ENCODE measurements at regions not wholly inside any gene's neighbourhood (a gene's known extent, or its start where the extent isn't known, plus 50 kb on each side); places are given as distances from the start of the nearest gene placed in this dataset.
"Not testable (repeated sequence)": the region's sequence is repeated elsewhere in the genome, so short reads cannot be mapped to it uniquely, and the experiment has no call there.

DNA sequence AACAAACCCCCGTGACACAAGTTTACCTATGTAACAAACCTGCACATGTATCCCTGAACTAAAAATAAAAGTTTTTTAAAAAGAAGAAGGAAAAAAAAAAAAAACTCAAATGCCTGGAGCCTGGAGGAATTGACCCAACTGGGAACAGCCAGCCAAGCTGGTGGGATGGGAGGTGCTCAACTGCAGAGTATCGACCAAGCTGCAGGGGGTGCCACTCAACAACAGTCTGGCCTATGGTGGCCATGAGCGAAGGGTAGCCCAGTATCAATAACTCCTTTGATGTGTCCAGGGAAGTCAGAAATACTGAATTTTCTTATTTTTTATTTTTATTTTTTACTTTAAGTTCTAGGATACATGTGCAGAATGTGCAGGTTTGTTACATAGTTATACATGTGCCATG lies 310.3 kb upstream of the DLGAP1 start:
- no peak for DNase-seq (ENCODE audit: low spot score)

DNA sequence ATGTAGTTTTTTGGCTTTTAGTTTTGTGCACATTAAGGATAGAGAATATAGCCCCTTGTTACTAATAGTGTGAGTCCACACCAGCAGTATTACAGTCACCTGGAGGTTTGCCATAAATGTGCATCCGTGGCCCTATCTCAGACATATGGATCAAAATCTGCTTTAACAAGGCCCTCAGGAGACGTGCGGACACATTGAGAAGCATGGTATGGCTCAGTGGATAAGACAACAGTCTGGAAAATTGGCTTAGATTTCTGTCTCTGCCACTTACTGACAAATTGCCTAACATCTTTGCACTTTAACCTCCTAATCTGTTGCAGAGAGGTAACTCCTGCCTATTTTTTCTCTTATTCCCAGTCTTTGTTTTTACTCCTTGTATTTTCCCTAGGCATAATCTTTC lies 307.2 kb upstream of the DLGAP1 start:
- DNase-seq (ENCODE audit: low spot score), result no peak

DNA sequence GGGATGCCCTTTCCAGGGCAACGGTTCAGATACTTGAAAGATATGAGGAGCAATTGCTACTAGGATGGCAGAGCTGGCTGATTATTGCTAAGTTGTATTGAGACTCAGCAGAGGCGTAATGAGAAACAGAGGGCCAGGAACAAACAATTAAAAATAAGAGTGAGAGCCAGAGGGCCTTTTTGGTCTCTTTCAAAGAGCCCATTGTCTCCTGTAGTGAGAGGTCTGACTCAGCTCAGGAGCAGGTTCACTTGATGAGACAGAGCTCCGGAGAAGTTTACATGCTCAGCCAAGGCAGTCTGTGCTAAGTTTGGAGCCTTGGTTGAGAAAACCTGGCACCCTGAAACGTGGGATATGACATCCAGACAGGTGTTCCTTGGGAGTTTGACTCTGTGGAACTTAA lies 303.9 kb upstream of the DLGAP1 start:
- no peak for DNase-seq (ENCODE audit: low spot score)

DNA sequence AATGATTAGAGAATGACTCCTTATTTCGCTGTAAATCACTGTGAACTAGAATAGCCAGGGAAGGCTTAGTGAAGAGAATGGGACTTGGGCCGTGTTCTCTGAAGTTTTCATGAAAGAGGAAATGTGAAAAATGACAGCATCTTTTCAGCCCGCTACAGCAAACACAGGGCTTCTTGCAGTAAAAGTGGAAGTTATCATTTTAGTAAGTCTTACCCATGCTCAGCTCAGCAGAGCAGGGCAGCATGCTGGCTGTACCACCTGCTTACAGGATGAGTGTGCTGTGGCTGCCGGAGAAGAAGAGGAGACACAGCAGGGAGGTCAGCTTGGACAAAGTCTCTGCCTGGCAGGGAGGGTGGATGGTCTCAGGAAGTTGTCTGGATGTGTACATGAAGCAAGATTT lies 300.7 kb upstream of the DLGAP1 start:
- no peak for DNase-seq (ENCODE audit: low spot score)

DNA sequence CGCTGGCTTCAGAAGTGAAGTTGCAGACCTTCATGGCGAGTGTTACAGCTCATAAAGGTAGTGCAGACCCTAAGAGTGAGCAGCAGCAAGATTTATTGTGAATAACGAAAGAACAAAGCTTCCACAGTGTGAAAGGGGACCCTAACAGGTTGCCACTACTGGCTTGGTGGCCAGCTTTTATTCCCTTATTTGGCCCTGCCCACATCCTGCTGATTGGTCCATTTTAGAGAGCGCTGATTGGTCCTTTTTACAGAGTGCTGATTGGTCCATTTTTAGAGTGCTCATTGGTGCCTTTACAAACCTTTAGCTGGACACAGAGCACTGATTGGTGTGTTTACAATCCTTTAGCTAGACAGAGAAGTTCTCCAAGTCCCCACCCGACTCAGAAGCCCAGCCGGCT lies 298.0 kb upstream of the DLGAP1 start:
- not testable (repeated sequence) for DNase-seq (ENCODE audit: low spot score)

DNA sequence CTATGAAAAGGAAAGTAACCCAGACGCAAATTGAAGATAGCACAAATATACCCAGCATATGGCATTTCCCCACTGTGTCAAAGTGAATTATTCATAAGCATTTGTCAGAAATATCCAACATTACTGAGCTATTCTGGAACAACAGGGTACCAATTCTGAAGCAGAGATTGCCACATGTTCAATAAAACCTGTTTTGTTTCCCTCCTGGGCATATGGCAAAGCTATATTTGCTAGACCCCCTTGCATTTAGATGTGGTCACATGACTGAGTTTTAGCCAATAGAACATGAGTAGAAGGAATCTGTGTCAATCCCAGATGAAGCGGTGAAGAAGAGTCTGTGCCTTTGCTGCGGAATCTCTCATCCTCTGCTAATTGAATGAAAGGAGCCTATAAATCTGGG lies 296.4 kb upstream of the DLGAP1 start:
- DNase-seq (ENCODE audit: low spot score), result no peak

DNA sequence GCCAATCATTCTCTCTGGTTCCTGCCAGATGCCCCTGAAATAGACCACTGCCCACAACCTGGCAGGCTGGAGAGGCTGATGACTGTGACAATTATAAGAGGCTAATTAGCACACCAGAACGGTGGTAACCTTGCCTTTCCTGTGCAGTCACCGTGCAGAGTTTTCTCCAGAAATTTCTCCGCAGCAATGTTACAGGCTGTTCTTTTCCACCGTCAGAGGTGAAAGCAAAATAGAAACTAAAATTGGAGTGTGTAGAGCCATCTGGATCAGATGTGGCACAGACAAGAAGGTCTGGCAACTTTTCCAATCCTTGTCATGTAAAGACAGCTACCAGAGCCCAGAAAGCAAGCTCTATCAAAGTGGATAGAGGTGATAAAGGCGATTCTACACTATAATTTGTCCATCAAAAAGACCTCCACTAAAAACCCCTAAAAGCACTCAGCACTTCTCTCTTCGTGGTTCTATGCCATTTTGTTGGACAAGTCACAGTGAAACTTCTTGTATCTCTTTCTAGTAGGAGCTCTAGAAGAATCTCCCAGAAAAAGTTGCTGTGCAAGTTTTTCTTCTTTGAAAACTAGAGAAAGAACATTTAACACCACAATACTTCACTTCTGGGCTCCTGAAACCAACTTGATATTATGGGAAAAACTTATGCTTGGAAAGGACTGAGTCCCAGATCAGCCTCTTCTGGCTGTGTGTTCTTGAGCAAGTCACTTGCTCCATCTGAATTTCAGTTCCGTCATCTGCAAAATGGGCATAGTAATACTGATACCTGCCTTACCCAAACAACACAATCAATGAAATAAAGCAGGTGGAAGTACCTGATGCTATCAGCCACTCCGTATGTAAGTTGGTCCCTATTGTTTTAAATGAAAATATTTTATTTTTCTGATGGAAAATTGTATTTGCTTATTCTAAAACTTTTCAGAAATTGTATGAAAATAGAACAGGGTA lies 295.6 kb upstream of the DLGAP1 start:
- no peak for DNase-seq (ENCODE audit: low spot score)

DNA sequence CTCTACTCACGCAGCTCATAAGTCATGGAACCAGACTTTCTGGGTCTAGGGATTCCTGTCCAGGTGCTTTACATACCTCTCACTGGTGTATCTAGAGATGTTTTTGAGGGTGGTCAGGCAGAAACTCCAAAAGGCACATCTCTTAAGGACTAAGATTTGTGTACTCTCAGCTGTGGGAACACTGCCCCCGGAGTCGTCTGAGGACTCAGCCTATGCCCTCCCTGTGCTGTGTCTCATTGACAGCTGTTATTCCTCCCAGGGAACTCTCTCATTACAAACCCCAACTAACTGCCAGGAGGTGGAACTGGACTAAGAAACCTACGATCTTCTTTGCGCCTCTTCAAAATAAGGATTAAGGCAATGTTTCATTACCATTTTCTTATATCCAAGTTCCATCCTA lies 293.9 kb upstream of the DLGAP1 start:
- DNase-seq (ENCODE audit: low spot score), result no peak

DNA sequence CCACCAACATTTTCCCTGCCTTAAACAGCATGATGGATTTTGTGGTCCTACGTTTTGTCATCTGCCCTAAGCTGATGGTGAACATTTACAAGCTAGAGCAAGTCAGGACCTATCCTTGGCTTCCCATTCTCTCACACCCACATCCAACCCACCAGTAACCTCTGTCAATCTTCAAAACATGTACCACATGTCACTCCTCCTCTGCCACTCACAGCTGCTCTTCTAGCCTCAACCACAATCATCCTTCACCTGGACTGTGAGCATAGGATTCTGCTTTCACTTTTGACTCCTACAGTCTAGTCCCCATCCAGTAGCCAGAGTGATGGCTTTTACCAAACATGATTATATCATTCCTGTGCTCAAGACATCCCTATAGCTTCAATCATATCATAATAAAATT lies 279.8 kb upstream of the DLGAP1 start:
- DNase-seq (ENCODE audit: low spot score), result no peak

DNA sequence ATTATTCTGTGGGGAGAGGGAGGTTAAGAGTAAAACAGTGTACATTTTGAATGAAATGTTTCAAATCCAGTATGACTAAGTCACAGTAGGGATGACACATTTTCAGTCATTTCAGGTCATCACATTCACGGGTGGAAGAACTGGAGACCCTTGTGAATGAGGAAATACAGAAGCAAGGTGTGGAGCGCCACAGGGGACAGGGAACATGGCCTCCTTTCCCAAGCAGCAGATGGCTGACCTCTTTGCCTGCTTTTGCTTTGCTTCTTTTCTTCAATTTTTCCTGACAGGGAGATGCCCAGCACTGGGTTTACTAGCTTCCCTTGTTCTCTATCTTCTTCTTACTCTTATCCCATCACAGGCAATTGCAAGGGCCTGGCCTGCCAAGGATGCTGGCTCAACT lies 278.9 kb upstream of the DLGAP1 start:
- DNase-seq (ENCODE audit: low spot score), result no peak

DNA sequence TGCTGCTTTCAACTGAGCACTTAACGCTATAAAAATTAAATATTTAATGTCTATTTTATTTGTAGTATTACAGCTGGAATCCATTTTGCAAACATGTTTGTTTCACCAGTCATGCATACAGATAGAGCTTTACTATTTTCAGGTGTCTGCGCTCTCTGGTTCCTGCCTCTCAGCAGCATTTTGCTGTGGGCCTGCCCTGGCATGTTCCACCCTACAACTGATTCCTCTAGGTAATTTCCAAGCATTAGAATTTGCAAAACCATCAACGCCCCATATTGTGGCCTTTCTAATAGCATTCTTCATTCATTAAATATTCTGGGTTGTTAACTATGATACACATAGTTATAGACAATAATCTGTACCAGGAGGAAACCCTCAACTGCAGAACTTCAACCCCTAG lies 266.4 kb upstream of the DLGAP1 start:
- no peak for DNase-seq (ENCODE audit: low spot score)

DNA sequence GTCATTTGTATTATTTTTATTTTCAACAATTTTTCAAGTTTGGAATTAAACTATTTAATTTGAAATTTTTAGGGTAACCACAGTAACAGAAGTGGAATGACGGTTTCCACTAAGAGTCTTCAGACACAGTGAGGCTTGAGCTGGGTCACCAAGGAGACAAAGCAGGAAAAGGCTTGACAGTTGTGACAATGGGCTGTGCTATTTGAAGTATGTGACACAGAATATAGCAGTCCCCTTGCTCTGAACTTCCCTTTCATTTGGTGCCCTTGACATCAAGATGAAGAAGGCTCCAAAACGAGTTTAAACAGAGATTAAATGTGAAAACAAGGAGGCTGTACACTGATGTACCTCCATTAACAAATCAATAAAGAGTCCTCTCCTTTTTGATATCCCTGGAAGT lies 265.4 kb upstream of the DLGAP1 start:
- no peak for DNase-seq (ENCODE audit: low spot score)

DNA sequence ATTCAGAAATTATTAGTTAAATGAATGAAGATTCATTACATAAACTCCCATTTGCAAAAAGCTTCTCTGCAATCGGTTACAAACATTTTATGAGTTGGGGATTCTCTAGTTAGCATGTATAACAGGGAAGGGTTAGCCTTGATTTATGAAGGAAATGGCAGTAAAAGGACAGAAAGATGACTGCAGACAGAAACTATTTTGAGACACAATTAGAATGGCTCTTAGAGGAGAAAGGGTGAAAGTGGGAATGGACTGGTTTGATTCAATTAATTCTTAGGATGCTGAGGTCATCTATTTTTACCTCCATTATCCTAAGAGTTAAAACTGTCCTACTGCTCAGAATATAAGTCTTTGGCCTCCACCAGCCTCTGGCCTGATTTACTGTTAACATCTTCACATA lies 250.8 kb upstream of the DLGAP1 start:
- DNase-seq (ENCODE audit: low spot score), result no peak

DNA sequence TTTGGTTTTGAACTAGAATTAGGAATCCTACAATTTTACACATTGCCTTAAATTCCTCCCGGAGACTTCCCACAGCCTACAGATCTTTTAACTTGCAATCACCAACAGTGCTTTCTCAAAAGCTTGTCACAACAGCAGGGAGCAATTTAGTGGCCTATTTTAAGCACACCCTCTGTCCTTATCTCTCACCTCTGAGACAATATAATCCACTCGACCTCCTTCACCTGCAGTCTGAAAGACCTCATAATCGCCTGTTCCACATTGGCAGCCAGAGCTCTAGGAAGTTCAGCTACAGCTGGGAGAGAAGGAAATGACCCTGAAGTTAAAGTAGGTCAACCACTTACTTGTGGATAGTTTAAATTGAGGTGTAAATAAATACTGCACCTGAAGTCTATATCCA lies 249.7 kb upstream of the DLGAP1 start:
- DNase-seq (ENCODE audit: low spot score), result no peak

DNA sequence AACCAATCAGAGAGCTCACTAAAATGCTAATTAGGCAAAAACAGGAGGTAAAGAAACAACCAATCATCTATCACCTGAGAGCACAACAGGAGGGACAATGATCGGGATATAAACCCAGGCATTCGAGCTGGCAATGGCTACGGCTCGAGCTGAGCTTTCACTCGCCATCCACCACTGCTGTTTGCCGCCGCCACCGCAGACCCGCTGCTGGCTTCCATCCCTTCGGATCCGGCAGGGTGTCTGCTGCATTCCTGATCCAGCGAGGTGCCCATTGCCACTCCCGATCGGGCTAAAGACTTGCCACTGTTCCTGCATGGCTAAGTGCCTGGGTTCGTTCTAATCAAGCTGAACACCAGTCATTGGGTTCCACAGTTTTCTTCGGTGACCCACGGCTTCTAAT lies 236.7 kb upstream of the DLGAP1 start:
- DNase-seq (ENCODE audit: low spot score), result no peak

DNA sequence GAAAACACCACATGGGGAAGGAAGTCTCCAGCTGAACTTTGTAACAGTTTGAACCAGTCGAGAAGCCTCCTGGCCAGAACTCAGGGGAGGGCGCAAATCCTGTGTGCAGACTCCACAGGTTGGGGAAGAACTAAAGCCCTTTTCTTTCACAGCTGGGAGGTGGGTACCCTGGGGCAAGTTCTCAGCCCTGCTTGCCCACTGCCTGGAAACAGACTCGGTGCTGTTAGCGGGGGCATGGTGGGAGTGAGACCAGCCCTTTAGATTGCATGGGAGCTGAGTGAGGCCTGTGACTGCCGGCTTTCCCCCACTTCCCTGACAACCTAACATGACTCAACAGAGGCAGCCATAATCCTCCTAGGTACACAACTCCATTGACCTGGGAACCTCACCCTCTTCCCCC lies 223.6 kb upstream of the DLGAP1 start:
- DNase-seq (ENCODE audit: low spot score), result not testable (repeated sequence)

DNA sequence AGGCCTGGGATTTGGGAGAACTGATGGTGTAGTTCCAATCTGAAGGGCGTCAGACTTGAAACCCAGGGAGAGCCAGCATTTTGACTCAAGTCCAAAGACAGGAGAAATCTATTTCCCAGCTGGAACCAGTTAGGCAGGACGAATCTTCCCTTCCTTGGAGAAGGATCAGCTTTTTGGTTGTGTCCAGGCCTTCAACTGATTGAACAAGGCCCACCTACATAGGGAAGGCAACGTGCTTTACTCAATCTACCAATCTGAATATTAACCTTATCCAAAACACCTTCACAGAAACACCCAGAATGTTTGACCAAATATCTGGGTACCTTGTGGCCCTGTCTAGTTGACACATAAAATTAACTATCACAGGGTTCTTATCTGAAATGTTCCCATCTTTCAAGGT lies 221.9 kb upstream of the DLGAP1 start:
- no peak for DNase-seq (ENCODE audit: low spot score)

DNA sequence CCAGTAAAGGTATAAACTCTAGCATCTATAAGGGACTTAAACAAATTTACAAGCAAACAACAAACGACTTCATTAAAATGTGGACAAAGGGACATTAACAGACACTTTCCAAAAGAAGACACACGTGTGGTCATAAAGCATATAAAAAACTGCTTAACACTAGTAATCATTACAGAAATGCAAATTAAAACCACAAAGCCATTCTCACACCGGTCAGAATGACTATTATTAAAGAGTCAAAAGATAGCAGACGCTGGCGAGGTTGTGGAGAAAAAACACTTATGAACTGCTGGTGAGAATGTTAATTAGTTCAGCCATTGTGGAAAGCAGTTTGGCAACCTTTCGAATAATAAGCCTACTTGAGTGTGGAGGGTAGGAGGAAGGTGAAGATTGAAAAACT lies 217.1 kb upstream of the DLGAP1 start:
- DNase-seq (ENCODE audit: low spot score), result no peak

DNA sequence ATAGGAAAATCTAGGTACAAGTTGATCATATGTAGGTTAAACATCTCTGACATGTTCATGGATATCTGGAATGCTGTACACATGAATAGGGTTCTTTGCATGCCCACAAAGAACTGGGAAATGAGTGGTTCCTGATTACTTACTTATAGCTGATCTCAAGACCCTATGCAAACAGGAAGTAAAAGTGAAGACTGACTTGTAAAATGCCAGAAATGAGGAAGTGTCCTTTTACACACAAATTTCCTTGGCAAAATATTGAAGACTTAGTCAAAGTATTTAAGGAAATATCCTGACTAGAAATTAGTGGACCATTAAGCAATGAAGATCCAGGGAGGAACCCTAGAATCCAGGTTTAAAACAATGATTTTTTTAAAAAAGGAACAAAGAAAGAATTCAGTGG lies 203.7 kb upstream of the DLGAP1 start:
- DNase-seq (ENCODE audit: low spot score), result no peak

DNA sequence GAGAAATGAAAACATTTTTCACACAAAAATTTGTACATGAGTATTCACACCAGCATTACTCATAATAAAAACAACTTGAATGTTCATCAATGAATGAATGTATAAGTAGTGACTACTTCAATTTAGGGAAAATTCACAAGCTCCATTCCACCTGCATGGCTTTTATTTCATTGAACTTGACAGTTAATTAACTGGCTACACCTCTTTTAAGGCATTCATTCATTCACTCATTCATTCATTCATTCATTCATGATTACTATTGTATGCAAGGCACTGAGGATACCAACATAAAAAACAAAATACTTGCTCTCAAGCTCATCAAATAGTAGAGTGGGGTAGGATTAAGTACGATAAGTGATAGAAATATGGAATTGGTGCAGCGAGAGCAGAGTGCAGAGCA lies 198.3 kb upstream of the DLGAP1 start:
- no peak for DNase-seq (ENCODE audit: low spot score)

DNA sequence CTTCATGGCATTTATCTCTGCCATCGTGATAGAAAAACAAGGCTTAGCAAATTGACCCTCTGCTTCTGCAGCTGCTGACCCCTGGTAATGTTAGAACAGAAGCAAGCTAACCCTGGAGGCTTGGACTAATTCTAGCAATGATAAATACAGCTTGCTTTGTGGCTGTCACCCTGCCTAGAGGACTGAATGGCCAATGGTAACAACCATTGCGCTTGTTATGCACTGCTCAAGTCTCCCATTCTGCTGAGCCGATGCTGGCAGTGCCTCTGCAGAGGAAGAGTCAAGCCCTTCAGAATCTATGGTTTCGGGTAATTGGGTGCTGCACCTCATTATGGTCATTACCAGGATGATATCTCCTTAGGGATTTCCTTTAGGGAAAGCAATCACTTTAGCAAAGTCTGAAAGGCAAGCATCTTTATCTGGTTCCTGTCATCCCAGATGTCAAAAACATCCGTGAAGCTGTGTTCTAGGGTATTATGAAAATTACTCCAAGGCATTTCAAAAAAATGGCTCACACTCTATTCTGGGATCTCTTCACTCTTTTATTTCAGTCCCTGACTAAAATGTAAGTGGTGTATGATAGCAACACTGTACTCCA lies 186.8 kb upstream of the DLGAP1 start:
- DNase-seq (ENCODE audit: low spot score), result no peak

DNA sequence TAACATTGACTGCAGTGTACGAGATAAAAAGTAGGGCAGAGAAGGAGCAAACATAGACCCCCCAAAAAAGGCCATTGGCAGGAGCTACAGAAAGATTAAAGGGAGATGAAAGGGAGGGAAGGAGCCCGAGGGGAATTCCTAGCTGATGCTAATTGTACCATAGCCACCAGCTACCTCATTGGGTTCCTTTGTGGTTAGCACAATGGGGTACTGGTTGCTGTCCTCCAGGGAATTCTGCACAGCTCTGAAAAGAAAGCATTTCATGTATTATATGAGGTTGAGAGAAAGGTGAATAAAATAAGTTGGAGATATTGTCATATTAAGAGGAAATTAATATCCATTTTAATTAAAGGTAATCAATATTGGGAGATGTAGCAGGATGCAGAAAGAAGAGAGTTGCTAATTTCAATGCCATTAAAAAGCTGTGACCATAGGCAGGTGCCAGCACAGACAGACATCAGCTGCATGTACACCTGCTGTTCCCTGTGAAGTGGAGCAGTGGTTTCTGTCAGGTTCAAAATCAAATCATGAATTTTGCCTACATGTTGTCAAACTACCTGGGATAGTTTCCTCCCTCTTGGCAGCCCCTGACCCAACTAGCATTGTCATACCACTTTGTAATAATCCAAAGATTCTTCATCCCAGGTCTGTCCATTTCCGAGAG lies 185.4 kb upstream of the DLGAP1 start:
- DNase-seq (ENCODE audit: low spot score), result no peak

All from A172 (cell line).